ENCODE measurements at regions not wholly inside any gene's neighbourhood (a gene's known extent, or its start where the extent isn't known, plus 50 kb on each side); places are given as distances from the start of the nearest gene placed in this dataset.
A peak's percentile ranks its signal among the peaks of the same experiment; 100 is the strongest.
"Not testable (repeated sequence)": the region's sequence is repeated elsewhere in the genome, so short reads cannot be mapped to it uniquely, and the experiment has no call there.

GRCh38 chr6:125354649-125355048 is 52.9 kb upstream of the HDDC2 start:
- no peak for DNase-seq

DNA sequence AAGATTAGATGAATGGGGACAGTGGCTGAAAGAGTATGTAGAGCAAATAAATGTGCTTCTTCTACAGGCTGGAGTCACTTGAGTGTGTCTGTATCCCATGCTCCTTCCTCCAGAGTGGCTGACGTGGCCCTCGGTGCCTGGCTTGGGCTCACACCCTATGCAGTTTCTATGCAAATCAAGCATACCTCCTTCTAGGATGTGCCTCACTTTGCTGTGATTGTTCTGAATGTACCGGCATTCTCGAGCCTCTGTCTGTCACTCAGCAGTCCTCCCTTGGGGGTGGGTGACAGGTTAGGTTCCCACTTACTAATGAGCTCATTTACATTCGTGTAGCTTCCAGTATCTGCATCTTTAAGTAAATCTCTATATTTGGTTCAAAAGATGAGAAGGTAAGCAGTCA is 55.1 kb upstream of the HDDC2 start:
- peak; percentile 59 for DNase-seq

DNA sequence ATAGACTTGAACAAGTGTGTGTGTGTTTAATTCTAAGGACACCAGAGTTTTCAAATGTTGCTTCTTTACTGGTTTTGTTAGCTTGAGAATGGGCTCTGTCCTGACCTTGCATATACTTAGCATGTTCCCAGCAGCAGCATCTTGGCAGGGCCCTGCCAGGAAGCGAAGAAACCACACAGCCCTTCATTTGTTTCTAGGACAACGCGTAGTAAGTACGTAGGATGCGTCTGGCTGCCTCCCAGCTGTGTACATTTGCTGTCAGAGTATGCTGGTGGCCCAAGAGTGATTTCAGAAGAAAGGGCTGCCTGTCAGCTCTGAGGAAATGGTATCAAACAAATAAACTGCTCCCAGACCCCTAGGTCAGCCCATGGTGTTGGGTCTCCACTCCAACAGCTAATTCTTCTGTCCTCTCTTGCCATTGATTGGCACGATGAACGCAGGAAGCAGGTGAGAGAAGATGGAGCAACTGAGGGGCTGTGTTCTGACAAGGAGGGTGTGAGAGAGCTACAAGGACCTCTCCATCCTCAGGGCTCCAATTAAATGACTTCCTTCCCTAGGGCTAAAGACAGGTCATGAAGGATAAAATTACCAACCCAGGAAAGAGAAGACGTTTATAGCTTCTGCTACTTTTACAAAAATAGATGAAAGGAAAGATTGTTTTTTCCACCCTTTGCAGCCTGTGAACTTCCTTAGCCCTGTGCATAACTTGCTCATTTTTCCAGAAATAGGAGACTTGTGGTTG is 55.9 kb upstream of the HDDC2 start:
- peak; percentile 73 for DNase-seq

DNA sequence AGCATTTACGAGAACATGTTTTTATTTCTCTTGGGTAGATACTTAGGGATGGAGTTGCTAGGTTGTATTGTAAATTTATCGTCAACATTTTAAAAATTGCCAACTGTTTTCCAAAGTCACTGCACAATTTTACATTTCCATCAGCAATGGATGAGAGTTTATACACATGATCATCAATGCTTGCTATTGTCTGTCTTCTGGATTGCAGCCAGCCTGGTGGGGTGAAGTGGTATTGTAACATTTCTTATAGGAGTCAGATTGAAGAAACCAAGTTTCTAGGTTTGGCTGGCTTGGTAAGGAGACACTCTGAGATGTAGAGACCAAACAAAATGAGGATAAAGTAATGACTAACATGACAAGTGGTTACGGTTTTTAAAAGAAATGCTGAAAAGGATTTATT is 57.1 kb upstream of the HDDC2 start:
- no peak for DNase-seq

GRCh38 chr6:125361868-125362267 is 60.1 kb upstream of the HDDC2 start:
- no peak for DNase-seq

- peak; percentile 93 for DNase-seq
Measured at GRCh38 chr6:125363039-125363823, 61.5 kb upstream of the HDDC2 start.

- DNase-seq: peak; percentile 95
Measured at GRCh38 chr6:125363824-125364165, 62.0 kb upstream of the HDDC2 start.

- no peak for DNase-seq
Measured at GRCh38 chr6:125365230-125365629, 63.5 kb upstream of the HDDC2 start.

GRCh38 chr6:125367036-125367782 is 65.4 kb upstream of the HDDC2 start:
- no peak for DNase-seq

DNA sequence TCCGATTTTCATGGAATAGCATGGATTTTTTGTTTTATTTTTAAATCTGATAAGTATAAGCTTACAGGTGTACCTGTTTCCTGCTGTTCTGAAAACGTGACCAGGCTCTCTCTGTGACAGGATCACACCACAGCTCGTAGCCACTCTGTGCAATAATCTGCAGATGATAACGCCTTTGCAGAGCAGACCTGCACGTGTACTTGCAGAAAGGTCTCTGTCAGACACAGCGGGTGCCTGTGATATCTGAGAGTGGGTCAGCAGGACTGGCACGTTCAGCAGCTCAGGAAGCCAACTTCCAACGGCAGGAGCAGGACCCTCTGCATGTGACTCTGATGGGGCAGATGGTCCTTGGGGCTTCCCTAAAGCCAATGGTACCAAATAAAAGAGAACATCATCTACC is 68.6 kb upstream of the HDDC2 start:
- no peak for DNase-seq

GRCh38 chr6:125375013-125375412 is 73.2 kb upstream of the HDDC2 start:
- DNase-seq: no peak

DNA sequence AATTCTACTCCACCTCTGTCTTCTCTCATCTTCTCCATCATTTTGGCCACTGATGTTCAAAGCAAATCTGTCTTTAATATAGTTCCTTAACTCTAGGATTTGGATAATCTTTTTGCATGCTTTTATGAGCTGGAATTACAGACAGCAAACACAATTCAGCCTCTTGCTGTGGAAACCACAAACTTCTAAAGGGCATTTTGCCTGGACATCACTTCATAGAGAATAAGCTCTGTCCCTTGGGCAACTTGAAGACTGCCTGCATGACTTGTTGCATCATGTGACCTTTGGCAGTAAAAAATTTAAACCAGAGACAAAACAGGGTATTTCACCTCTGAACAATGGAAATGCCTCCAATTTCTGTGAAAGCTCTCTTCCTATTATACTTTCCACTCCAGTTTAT is 74.1 kb upstream of the HDDC2 start:
- DNase-seq: no peak

DNA sequence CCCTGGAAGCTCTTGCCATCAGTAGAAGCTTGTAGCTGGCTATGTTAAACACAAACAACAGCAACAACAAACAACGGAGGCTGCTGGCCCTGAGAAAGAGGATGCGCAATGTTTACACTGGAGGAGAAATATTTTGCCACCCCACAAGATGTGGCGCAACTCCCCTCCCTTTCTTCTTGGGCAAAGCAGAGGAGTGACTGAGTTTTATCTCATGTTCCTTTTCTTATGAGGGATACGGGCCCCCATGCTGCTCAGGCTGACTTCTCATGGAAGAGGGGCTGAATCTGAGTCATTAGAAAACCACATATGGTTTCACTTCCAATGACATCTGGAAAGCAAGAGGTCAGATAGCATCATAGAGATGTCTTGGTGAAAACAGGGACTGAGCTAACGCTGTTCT is 75.9 kb upstream of the HDDC2 start:
- peak; percentile 56 for DNase-seq

- no peak for DNase-seq
Measured at GRCh38 chr6:125379174-125379573, 77.4 kb upstream of the HDDC2 start.

GRCh38 chr6:125380474-125380873 is 78.7 kb upstream of the HDDC2 start:
- no peak for DNase-seq

DNA sequence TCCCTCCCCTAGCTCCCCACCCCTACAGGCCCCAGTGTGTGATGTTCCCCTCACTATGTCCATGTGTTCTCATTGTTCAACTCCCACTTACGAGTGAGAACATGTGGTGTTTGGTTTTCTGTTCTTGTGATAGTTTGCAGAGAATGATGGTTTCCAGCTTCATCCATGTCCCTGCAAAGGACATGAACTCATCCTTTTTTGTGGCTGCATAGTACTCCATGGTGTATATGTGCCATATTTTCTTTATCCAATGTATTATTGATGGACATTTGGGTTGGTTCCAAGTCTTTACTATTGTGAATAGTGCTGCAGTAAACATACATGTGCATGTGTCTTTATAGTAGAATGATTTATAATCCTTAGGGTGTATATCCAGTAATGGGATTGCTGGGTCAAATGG is 84.6 kb upstream of the HDDC2 start:
- not testable (repeated sequence) for DNase-seq

DNA sequence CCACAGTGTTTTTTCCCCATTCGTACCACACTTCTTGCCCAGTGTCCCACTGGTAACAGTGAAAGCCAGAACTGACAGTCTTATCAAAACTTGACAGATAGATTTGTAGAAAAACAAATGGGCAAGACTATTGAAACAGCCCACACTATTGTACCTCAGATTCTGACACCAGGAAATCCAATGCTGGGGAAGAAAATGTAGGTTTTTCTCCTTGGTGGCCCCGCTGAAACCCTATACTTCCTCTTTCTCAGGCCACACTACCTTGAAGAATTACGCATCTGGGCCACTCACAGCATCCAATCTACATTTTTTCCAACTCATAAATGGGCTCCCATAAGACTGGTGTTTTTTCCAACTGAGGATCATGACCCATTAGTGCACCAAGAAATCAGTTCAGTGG is 90.9 kb upstream of the HDDC2 start:
- DNase-seq: no peak

DNA sequence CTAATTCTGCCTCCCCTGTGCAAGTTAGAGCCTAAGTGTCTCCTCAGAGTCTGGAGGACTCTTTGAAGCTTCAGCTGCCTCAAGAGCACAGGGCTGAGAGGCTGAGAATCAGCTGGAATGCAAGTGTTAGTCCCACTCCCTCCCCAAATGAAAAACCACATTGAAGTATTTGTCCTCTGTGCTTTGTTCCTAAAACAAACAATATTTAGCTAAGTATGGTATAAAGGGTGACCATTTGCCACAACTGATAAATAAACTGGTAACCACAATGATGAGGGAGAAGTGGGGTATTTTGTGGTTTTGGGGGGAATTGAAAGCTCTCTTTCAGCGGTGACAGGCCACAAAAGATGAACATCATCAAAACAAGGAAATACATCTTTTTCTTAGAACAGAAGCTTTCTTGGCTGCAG is 91.7 kb upstream of the HDDC2 start:
- DNase-seq: peak; percentile 56

GRCh38 chr6:125406741-125407140 is 105.0 kb upstream of the HDDC2 start:
- DNase-seq: no peak

GRCh38 chr6:125414507-125414906 is 112.7 kb upstream of the HDDC2 start:
- DNase-seq: no peak

- DNase-seq: no peak
Measured at GRCh38 chr6:125415913-125416312, 114.1 kb upstream of the HDDC2 start.

DNA sequence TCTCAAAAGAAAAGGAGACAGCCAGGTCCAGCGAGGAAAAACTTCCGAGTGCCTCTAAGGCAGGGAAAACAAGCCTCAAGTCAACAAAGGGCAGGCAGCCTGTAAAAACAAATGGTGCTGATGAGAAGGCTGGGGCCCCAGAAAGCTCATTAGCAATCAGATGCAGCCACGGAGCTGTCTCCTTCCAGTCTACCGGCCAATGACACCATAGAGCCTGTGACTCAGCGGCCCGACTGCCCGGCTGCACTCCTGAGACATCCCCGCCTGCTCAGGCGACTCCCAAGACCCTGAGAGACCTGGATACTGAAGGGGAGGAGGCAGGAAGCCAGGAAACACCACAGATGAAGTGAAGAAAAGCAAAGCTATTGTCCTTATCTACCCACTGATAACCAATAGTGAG is 120.1 kb upstream of the HDDC2 start:
- DNase-seq: peak; percentile 98

- no peak for DNase-seq
Measured at GRCh38 chr6:125423047-125423446, 121.3 kb upstream of the HDDC2 start.

DNA sequence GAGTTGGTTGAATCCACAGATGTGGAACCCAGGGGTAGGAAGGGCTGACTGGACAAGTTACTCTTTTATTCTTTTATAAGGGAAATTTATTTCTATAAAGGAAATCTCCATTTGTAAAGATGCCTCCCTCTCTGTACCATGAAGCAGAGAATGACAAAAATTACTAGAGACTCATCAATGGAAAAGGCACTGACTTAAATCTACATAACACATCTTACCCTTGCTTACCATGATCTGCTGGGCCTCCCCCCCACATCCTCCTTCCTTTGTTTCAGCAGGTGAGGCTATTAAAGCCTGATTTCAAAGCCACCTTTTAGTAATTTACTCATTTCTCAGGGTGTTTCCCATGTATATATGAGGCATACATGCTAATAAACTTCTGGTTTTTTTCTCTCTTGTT is 130.2 kb upstream of the HDDC2 start:
- DNase-seq: no peak
